ENCODE measurements at regions not wholly inside any gene's neighbourhood (a gene's known extent, or its start where the extent isn't known, plus 50 kb on each side); places are given as distances from the start of the nearest gene placed in this dataset.
A peak's percentile ranks its signal among the peaks of the same experiment; 100 is the strongest.

DNA sequence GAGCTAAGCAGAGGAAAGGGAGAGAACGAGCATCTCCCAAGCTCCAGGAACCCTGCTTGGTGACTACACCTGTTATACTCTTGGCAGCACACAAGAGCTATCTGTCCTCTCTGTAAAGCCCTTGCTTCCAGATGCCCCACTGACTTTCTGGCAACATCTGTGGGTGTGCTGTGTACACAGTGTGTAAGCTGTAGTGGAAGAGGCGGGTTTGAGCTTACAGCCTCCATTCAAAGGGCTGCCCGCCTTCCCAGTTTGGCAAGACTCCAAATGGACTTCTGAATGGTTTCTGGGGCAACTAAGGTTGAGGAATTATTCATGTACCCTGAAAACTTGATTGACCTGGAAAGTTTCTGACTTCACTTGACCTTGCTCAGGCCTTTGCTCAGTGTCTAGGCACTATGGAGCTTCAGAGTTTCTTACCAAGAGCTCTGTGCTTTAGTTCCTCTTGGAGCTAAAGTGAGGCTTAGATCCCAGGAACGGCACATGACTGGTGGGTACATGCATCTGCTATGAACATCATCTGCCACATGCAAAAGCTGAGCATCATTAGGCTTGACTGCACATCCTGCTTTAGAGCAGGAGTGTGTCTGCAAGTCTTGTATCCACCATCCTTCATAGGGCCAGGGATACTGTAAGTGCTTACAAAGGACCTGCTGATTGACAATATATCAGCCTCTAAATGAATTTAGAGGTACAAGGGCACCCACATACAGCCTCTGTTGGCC is 290.9 kb upstream of the SIX2 start:
- DNase-seq, result no peak

GRCh38 chr2:45299361-45299760 is 290.1 kb upstream of the SIX2 start:
- no peak for DNase-seq

DNA sequence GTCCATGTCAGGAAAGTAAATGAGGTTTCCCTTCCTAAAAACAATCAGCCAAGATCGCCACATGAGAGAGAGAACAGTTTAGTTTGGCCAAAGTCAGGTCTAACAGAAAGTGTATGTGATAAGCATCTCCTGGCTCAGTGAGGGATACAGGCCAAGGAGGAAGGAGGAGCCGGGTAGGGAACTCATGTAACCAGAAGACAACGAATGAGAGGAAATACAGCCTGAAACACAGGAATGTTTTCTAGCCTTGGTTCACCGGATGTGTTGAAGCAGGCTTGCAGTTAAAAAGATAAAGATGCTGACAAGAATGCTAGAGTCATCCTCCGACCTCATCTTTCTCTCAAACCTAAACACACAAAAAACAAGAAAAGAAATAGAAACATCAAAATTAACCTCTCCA is 283.9 kb upstream of the SIX2 start:
- DNase-seq, result no peak

- DNase-seq, result no peak
Observed at GRCh38 chr2:45291296-45291701, 282.0 kb upstream of the SIX2 start.

- no peak for DNase-seq
Observed at GRCh38 chr2:45289997-45290709, 280.9 kb upstream of the SIX2 start.

DNA sequence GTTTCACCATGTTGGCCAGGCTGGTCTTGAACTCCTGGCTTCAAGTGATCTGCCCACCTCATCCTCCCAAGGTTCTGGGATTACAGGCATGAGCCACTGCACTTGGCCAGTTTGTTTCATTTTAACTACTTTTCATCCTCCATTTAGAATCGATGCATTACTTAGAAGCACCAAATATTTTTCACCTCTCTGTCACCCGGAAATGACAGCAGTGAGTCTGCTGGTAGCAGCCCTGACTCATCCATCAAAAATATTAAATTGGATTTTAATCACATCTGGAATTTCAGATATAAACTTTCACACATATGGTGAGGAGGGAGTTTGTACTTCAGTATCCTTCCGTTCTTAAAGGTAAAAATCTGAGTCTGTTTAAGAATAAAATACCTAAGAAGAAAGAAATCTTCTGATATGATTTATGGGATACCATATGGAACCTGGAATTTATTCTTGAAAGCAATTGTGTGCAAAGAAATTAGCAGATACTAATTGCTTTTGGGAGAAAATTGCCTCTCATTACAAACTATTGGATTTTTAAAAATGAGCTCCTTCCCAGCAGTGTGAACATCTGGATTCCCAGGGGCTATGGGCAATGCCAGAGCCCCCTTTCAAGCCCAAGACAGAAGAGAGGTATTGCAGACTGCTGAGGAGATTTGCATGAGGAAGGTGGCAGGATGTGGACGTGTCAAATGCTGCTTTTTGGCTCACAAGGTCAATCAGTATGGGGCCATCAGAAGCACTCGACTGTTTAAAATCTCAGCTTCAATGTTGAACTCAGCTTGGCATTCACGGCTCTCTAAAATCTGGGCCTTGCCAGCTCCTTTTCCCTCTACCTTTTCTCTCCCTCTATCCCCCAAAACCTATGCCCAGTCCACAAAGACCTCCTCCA is 279.5 kb upstream of the SIX2 start:
- no peak for DNase-seq

DNA sequence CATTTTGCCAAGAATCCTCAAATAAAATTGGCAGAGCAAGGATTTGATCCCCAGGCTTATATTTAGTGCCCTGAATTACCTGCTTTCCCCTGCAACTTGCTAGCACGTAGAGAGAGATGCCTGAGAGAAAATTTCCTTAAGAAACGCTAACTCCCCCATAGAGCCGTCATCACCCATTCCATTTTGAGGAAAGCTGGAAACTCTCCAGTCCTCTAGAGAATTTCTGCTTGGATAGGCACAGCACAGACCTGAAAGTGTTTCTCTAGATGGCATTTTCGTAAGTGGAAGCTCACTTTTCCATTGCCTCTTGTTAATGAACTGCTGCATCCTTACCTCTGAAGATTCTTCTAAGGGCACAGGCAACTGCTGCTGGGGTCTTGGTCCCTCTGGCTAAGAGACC is 277.8 kb upstream of the SIX2 start:
- no peak for DNase-seq

DNA sequence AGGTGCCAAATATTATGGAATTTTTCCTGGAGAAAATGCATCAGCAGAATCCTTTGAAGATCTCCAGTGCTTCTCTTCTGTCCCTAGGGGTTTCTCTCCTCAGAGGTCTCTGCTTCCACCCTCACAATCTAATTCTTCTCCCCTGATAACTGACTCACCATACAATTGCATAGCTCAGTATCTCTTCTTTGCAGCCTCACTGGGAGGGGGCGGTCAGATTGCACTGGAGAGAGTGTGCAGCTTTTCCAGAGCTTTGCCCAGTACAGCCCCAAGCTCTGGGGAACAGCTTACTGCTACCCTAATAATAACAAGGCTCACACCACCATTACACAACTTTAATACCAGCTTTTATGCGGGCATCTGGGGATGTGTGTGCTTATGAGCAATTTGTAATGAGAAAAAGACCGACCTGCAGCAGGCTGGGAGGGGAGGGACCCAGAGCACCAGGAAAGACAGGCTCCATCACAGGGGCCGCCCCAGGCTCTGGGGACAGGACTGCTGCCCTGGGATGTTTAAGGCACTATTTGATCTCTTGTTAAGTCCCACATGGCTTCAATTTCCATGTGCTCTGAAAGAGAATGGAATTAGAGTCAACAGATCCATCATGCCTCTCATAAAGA is 276.6 kb upstream of the SIX2 start:
- DNase-seq, result no peak

DNA sequence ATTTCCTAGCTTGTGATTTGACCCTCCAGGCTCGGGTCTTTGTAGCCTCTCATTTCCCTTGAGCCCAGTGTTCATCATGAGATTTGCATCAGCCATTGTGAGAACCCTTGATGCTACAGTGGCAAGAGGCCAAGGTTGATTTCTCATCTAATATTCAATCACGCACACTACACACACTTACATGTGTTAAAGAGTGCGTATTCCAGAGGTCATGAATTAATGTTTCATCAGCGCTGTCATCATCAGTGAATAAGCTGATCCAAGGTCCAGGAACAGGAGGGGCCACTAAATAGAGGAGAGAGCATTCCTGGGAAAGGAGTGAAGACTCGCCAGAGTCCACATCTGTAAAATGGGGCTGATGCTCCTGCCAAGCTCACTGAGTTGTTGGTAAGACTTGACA is 276.1 kb upstream of the SIX2 start:
- no peak for DNase-seq

DNA sequence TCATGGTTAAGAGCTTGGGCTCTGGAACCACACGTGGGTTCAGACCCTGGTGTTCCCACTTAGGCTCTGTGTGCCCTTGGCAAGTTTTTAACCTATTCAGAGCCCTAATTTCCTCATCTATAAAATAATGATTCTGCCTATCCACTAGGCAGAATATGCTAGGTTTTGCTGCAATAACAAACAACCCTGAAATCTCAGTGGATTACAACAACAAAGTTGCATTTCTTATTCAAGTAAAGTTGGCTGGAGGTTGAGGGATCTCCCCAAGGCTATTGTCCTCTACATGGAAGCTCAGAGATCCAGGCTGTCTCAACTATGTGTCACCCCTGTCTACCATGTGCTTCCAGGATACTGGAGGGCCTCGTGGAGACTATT is 275.4 kb upstream of the SIX2 start:
- no peak for DNase-seq

DNA sequence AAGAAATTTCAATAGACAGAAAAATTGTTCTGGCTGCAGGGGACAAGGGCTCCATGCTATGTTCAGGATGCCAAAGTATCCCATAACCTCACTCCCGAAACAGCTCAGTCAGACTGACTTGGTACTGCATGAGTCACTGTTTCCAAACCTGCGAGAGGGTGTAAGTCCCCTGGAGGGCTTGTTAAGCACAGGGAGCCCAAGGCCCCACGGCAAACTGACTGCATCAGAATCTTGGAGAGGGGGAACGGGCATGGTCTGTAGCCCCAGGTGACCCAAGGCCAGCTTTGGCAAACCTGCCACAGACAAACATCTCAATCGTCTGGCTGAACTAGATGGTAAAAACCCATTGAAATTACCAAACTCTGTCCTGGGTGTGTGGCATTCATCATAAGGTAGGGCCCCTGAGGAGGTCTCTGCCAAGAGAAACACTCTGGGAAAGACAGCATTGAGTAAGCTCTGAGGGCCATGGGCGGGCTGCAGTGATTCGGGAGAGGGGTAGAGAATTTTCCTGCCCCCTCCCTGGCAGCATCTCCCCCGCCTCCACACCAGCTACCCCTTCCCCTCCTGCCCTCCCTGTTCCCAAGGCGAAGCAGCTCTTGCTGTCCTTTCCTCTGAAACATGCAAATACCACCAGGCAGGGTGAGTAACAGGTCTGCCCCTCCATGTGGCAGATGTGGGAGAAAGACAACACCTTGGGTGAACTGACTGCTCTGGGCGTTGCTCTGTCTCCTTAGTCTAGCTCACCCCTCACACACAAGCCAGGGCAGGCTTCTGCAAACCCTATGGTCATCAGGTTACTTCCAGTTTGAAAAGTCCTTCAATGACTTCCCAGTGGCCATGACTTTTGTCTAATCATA is 274.7 kb upstream of the SIX2 start:
- DNase-seq, result peak; percentile 8

GRCh38 chr2:45282646-45283045 is 273.4 kb upstream of the SIX2 start:
- no peak for DNase-seq

- DNase-seq, result no peak
Observed at GRCh38 chr2:45281311-45281710, 272.1 kb upstream of the SIX2 start.

DNA sequence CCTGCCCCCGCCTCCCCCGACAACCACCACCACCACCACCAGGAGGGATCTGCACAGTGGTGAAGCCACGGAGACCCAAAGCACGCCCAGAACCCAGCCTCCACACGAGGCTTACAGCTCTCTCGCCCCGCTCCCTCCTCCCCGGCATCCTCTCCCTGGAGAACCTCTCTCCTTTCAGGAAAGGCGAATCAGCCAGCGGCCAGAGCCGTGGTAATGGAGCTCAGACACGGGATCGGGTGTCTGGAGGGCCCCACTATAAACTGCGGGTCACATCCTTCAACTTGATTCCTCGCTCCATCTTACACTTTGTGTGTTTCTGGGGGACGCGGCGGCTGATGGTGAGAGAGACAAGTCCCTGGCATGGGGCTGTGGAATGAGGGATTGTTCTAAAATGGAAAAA is 271.5 kb upstream of the SIX2 start:
- no peak for DNase-seq

GRCh38 chr2:45279356-45279755 is 270.1 kb upstream of the SIX2 start:
- no peak for DNase-seq

DNA sequence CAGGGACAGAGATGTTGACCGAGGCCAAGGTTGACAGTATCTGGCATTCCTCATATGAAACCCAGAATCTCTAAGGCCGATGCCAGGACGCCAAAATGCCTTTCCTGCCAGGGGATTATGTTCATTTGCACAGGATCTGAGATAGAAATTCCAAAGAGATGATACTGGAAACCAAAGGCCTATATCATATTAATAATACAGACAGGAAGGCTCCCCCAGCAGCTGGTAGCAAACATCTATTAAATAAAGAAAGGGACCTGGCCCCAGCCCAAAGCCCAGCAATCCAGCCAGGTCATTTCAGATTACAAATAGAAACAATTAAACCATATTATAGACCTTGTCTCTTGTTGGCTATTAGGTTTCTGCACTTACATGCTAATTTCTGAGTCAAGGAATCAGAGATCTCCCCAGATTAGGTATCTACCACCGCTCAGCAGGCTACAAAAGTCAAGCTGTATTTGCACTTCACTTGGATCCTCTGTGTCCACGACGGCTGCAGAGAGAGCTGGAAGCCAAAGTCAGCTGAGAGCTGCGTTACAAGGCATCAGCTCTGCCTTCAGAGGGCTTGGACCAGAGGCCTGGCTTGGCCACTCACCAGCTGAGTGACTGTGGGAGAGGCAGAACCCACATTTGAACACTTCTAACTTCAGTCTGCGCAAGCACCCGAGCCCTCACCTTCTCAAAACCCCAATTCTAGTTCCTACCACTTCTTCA is 269.3 kb upstream of the SIX2 start:
- DNase-seq, result no peak

- DNase-seq, result no peak
Observed at GRCh38 chr2:45276914-45277313, 267.7 kb upstream of the SIX2 start.

- no peak for DNase-seq
Observed at GRCh38 chr2:45275806-45276205, 266.6 kb upstream of the SIX2 start.

- no peak for DNase-seq
Observed at GRCh38 chr2:45275242-45275805, 266.1 kb upstream of the SIX2 start.

GRCh38 chr2:45274250-45274926 is 265.1 kb upstream of the SIX2 start:
- DNase-seq, result no peak

All from NCI-H526 treated with DMSO at 0.1 percent for 48 hours (cell line).